DOHH2 (cell line): ENCODE measurements at regions not wholly inside any gene's neighbourhood (a gene's known extent, or its start where the extent isn't known, plus 50 kb on each side); places are given as distances from the start of the nearest gene placed in this dataset.

Experiments
- H3F3A ChIP-seq: fragments of 200-600 bp; sonication (generic), shearing (Covaris generic); 2 replicates; pipeline ENCODE4 v1.6.0; 2016; ENCODE audit warnings: antibody characterized with exemption, mild to moderate bottlenecking; ENCODE audit not compliant: control insufficient read depth, insufficient read depth
- H3K27ac ChIP-seq: fragments of 200-600 bp; sonication (generic); 2 replicates; pipeline ENCODE4 v1.5.1; 2014; ENCODE audit warnings: low read depth, mild to moderate bottlenecking, low read length, moderate library complexity
- H3K27me3 ChIP-seq: fragments of 200-600 bp; sonication (generic); 2 replicates; pipeline ENCODE4 v1.6.1; 2014; ENCODE audit warnings: mild to moderate bottlenecking, low read length, mixed read lengths; ENCODE audit not compliant: control insufficient read depth
- H3K36me3 ChIP-seq: fragments of 200-600 bp; sonication (generic); 2 replicates; pipeline ENCODE4 v1.6.1; 2014; ENCODE audit warnings: mild to moderate bottlenecking, low read length, moderate library complexity, mixed read lengths; ENCODE audit not compliant: control insufficient read depth
- H3K4me1 ChIP-seq: fragments of 200-600 bp; sonication (generic); 2 replicates; pipeline ENCODE4 v1.6.1; 2014; ENCODE audit warnings: mild to moderate bottlenecking, low read length, mixed read lengths; ENCODE audit not compliant: control insufficient read depth
- H3K4me2 ChIP-seq: fragments of 200-600 bp; sonication (generic); 2 replicates; pipeline ENCODE4 v1.6.0; 2014; ENCODE audit warnings: mild to moderate bottlenecking, low read length, moderate library complexity
- H3K4me3 ChIP-seq: fragments of 200-600 bp; sonication (generic); 2 replicates; pipeline ENCODE4 v1.5.1; 2014; ENCODE audit warnings: mild to moderate bottlenecking, low read length, mixed read lengths
- H3K79me2 ChIP-seq: fragments of 200-600 bp; sonication (generic); 2 replicates; pipeline ENCODE4 v1.6.1; 2014; ENCODE audit warnings: mild to moderate bottlenecking, low read length, mixed read lengths; ENCODE audit not compliant: control insufficient read depth
- H3K9me2 ChIP-seq: fragments of 200-600 bp; sonication (generic); replicated peaks from 2 replicates; pipeline ENCODE4 v1.6.1; 2014; ENCODE audit warnings: mild to moderate bottlenecking, low read length, mixed read lengths; ENCODE audit not compliant: control insufficient read depth
- H3K9me3 ChIP-seq: fragments of 200-600 bp; sonication (generic); 2 replicates; pipeline ENCODE4 v1.6.1; 2014; ENCODE audit warnings: antibody characterized with exemption, low read length, mixed read lengths; ENCODE audit not compliant: control insufficient read depth, insufficient read depth
- H4K20me1 ChIP-seq: fragments of 200-600 bp; sonication (generic); 2 replicates; pipeline ENCODE4 v1.6.0; 2014; ENCODE audit warnings: low read depth, mild to moderate bottlenecking, antibody characterized with exemption, low read length, moderate library complexity; ENCODE audit not compliant: control insufficient read depth, insufficient read depth
- EZH2phosphoT487 ChIP-seq: fragments of 200-600 bp; sonication (generic); IDR thresholded peaks from 2 replicates; pipeline ENCODE4 v1.6.1; 2017; ENCODE audit warnings: borderline replicate concordance, mild to moderate bottlenecking, antibody characterized with exemption, low read length, moderate library complexity, mixed read lengths
- TF ChIP-seq, protein P1 (sequence below): fragments of 200-600 bp; sonication (generic); IDR thresholded peaks from one replicate; pipeline ENCODE4 v1.5.1; 2014; ENCODE audit warnings: antibody characterized with exemption, mild to moderate bottlenecking, low read depth, low read length; ENCODE audit not compliant: poor library complexity, severe bottlenecking

- H3K27me3 ChIP-seq: no peaks in the 10 kb centered on the region
- TF ChIP-seq EZH2phosphoT487: no peak
- TF ChIP-seq, protein P1, sequence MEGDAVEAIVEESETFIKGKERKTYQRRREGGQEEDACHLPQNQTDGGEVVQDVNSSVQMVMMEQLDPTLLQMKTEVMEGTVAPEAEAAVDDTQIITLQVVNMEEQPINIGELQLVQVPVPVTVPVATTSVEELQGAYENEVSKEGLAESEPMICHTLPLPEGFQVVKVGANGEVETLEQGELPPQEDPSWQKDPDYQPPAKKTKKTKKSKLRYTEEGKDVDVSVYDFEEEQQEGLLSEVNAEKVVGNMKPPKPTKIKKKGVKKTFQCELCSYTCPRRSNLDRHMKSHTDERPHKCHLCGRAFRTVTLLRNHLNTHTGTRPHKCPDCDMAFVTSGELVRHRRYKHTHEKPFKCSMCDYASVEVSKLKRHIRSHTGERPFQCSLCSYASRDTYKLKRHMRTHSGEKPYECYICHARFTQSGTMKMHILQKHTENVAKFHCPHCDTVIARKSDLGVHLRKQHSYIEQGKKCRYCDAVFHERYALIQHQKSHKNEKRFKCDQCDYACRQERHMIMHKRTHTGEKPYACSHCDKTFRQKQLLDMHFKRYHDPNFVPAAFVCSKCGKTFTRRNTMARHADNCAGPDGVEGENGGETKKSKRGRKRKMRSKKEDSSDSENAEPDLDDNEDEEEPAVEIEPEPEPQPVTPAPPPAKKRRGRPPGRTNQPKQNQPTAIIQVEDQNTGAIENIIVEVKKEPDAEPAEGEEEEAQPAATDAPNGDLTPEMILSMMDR: no peak
- H3K4me2 ChIP-seq: no peak overlapping the region
These were observed 141.0 kb upstream of the ZC3H11B start for GRCh38 chr1:219753914-219754313.

DNA sequence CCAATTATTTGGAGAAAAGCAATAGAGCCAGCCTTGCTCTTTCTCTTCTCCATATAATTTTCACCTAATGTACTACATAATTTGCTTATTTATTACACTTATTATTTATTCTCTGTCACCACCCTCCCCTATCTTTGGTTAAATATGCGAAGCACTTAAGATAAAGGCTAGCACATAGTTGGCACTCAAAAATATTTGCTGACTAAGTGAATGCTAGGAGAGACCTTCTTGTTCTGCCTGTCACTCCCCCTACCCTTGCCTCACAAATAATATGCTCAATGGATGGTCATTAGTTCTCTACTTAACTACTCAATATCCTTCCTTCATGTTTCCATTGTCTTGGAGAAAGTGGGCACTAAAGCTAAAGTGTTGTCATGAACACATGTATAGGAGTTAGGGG lies 139.7 kb upstream of the ZC3H11B start:
- TF ChIP-seq EZH2phosphoT487: no peak
- TF ChIP-seq, protein P1: no peak
- Histone ChIP-seq H3K9me3 (no peaks in the 10 kb centered on the region), H3K27ac (no peak overlapping the region), H3K79me2 (no peaks in the 10 kb centered on the region), H3K36me3 (no peaks in the 10 kb centered on the region), H3K4me2 (no peak overlapping the region), H3K4me1 (no peaks in the 10 kb centered on the region), H3F3A (no peaks in the 10 kb centered on the region), H3K4me3 (no peak overlapping the region), H3K9me2 (no peaks in the 10 kb centered on the region), H4K20me1 (no peaks in the 10 kb centered on the region), H3K27me3 (no peaks in the 10 kb centered on the region)

More at GRCh38 chr1:219753914-219754313, 141.0 kb upstream of the ZC3H11B start:
- H4K20me1 ChIP-seq: no peaks in the 10 kb centered on the region
- no peaks in the 10 kb centered on the region for H3K36me3 ChIP-seq
- no peaks in the 10 kb centered on the region for H3K9me3 ChIP-seq
- no peaks in the 10 kb centered on the region for H3K79me2 ChIP-seq
- no peaks in the 10 kb centered on the region for H3K4me1 ChIP-seq
- no peaks in the 10 kb centered on the region for H3F3A ChIP-seq
- H3K4me3 ChIP-seq: no peak overlapping the region
- no peaks in the 10 kb centered on the region for H3K9me2 ChIP-seq
- H3K27ac ChIP-seq: no peak overlapping the region

DNA sequence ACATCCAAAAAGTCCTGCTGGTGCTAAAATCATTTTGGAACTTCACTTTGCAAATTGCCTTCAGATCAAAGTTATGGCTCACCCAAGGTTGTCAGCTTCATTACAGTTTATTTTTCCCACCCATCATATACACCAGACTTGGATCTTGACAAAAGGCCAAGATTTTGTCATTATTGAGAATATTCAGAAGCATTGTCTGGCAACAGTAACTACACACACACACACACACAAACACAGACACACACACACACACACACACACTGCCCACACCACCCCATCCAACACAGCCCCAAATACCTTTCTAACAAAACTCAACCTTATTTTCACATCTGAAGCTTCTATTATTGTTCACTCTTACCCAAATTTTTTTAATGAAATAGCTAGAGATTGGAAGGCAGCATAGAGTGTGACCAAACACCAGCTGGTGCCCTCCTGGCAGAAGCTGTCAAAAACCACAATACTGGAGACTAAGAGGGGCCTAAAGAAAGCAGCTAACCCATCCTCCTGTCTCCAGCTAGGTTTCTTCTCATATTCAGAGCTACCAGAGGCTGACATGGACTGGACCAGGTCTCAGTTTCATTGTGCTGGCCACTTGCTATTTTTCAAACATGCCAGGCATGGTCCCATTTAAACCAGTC lies 139.1 kb upstream of the ZC3H11B start:
- Histone ChIP-seq H3K4me2 (no peak overlapping the region), H3K27me3 (no peaks in the 10 kb centered on the region), H3K27ac (no peak overlapping the region), H3K79me2 (no peaks in the 10 kb centered on the region), H3F3A (no peaks in the 10 kb centered on the region), H4K20me1 (no peaks in the 10 kb centered on the region), H3K9me2 (no peaks in the 10 kb centered on the region), H3K4me1 (no peaks in the 10 kb centered on the region), H3K9me3 (no peaks in the 10 kb centered on the region), H3K4me3 (no peak overlapping the region), H3K36me3 (no peaks in the 10 kb centered on the region)
- no peak for TF ChIP-seq EZH2phosphoT487
- TF ChIP-seq, protein P1: no peak
